SJCRH30 (cell line): ENCODE measurements at regions not wholly inside any gene's neighbourhood (a gene's known extent, or its start where the extent isn't known, plus 50 kb on each side); places are given as distances from the start of the nearest gene placed in this dataset.
A peak's percentile ranks its signal among the peaks of the same experiment; 100 is the strongest.

ENCODE experiments used
- DNase-seq, 2 experiments: peaks; one replicate each; pipeline ENCODE4 v3.0.0-alpha.2; 2015 to 2020
- H3K27ac ChIP-seq: fragments of 250-450 bp; sonication (Bioruptor Pico); 2 replicates; pipeline ENCODE4 v1.5.1; 2020; ENCODE audit warnings: mild to moderate bottlenecking, moderate library complexity
- H3K27me3 ChIP-seq: fragments of 250-450 bp; sonication (Bioruptor Pico); 2 replicates; pipeline ENCODE4 v1.5.1; 2020; ENCODE audit warnings: mild to moderate bottlenecking, moderate library complexity
- H3K36me3 ChIP-seq: fragments of 250-450 bp; sonication (Bioruptor Pico); 2 replicates; pipeline ENCODE4 v1.5.1; 2020; ENCODE audit warnings: mild to moderate bottlenecking, moderate library complexity
- H3K4me1 ChIP-seq: fragments of 250-450 bp; sonication (Bioruptor Pico); 2 replicates; pipeline ENCODE4 v1.5.1; 2020; ENCODE audit warnings: mild to moderate bottlenecking, moderate library complexity
- H3K4me3 ChIP-seq: fragments of 250-450 bp; sonication (Bioruptor Pico); 2 replicates; pipeline ENCODE4 v1.5.1; 2020; ENCODE audit warnings: mild to moderate bottlenecking, moderate library complexity
- H3K9me3 ChIP-seq: fragments of 250-450 bp; sonication (Bioruptor Pico); replicated peaks from 2 replicates; pipeline ENCODE4 v1.5.1; 2020; ENCODE audit warnings: mild to moderate bottlenecking, moderate library complexity

DNA sequence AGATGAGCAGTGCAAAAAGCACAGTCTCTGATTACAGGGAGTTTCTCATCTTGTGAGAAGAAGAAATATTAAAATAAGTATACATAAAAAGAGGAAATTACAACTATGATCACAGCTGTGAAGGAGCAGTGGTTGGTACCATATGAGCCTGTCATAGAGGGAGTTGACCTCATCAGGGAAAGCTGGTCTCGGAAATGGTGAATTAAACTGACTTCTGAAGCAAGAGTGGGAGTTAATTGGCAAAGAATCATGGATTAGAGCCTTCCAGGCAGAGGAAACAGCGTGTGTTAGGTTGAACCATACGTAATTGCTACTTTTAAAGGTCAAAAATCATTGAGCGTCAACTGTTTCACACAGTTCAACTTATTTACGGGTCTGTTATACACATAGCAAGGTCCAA is 539.1 kb downstream of the EDEM1 start:
- no peaks in the 10 kb centered on the region for H3K4me1 ChIP-seq
- H3K9me3 ChIP-seq: no peaks in the 10 kb centered on the region; the same call in 1 of the 2 replicates
- 0 out of 2 replicates have a peak, but pooled peaks cover 4% of the 10 kb centered on the region for H3K27me3 ChIP-seq
- no peak overlapping the region for H3K27ac ChIP-seq
- no peaks in the 10 kb centered on the region for H3K36me3 ChIP-seq
- DNase-seq: no peak
- no peak overlapping the region for H3K4me3 ChIP-seq

DNA sequence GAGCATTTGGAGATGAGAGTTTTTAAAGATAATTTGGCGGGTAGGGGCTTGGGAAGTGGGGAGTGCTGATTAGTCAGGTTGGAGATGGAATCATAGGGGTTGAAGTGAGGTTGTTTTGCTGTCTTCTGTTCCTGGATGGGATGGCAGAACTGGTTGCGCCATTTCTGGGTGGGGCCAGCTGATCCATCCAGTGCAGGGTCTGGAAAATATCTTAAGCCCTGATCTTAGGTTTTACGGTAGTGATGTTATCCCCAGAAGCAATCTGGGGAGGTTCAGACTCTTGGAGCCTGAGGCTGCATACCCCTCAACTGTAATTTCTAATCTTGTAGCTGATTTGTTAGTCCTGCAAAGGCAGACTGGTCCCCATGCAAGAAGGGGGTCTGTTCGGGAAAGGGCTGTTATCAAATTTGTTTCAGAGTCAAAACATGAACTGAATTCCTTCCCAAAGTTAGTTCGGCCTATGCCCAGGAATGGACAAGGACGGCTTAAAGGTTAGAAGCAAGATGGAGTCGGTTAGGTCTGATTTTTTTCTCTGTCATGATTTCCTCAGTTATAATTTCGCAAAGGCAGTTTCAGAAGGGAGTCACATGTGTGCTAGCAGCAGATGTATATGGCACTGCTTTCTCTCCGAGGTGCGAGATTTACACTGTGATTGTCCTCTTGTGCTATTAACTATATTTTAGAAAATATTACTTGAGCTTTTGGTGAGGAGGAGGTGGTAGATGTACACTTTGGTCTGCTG is 540.4 kb downstream of the EDEM1 start:
- DNase-seq: no peak
- Histone ChIP-seq H3K4me3 (no peak overlapping the region), H3K27me3 (0 out of 2 replicates have a peak, but pooled peaks cover 4% of the 10 kb centered on the region), H3K36me3 (no peaks in the 10 kb centered on the region), H3K27ac (no peak overlapping the region), H3K9me3 (no peaks in the 10 kb centered on the region; the same call in 1 of the 2 replicates), H3K4me1 (no peaks in the 10 kb centered on the region)

DNA sequence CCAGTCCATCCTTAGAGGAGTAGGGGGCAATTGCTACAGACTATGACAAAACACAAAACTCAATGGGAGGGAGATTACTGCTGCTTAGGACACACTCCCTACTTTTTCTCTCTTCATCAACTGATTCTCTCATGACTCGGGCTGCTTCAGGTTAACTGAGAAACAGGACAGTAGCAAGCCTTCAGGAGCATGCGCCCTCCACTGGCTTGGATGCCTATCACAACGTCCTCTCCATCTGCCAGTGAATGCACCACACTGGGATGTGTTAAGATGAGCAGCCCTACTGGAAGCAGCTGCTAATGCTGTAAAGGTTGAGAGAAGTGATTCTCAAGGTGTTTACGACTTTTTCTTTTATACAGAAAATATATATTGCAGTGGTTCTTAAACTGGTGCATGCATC is 542.3 kb downstream of the EDEM1 start:
- Histone ChIP-seq H3K27ac (no peak overlapping the region), H3K9me3 (no peaks in the 10 kb centered on the region; the same call in 1 of the 2 replicates), H3K36me3 (no peaks in the 10 kb centered on the region), H3K27me3 (0 out of 2 replicates have a peak, but pooled peaks cover 4% of the 10 kb centered on the region), H3K4me1 (no peaks in the 10 kb centered on the region), H3K4me3 (no peak overlapping the region)
- DNase-seq: peak in 1 of 2 experiments; percentile 4

DNA sequence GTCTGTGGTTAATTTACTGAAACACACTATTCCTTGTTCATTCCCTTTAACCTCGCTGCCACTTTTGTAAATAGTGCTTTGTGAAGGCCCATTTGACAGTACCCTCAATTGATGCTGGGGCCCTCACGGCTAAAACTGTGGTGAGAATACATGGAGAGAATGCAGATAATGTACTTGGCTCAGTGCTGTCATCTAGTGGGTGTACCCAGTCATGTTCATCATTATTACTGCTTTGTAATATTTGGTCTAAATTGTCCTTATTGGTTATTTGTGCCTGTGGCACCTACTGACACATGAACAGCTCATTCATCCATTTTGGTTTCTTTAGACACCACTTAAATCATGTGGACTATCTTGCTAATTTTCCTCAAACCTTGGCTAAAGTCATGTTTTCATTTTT is 543.6 kb downstream of the EDEM1 start:
- Histone ChIP-seq H3K27ac (no peak overlapping the region), H3K36me3 (no peaks in the 10 kb centered on the region), H3K9me3 (no peaks in the 10 kb centered on the region), H3K4me3 (no peak overlapping the region), H3K27me3 (0 out of 2 replicates have a peak, but pooled peaks cover 4% of the 10 kb centered on the region), H3K4me1 (no peaks in the 10 kb centered on the region)
- DNase-seq: peak in 1 of 2 experiments; percentile 40

DNA sequence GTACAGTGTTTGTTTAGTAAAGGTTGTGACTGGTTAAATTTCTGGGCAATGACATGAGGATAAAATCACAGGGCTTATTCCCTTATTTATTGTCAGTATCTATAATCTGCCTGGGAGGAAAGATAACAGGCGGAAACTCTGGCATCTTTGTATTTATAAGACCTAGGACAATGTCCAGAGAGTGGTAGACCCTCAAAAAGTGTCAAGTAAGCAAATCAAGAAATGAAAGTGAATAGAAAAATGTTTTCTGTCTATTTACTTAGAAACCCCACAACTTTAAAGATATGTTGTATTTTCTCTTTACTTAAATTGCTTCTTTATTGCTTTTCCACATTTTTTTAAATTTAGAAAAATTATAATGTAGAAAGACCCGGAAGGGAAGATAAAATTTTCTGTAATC is 544.6 kb downstream of the EDEM1 start:
- Histone ChIP-seq H3K36me3 (no peaks in the 10 kb centered on the region), H3K9me3 (no peaks in the 10 kb centered on the region), H3K27ac (no peak overlapping the region), H3K4me3 (no peak overlapping the region), H3K4me1 (no peaks in the 10 kb centered on the region), H3K27me3 (0 out of 2 replicates have a peak, but pooled peaks cover 2% of the 10 kb centered on the region)
- DNase-seq: no peak

DNA sequence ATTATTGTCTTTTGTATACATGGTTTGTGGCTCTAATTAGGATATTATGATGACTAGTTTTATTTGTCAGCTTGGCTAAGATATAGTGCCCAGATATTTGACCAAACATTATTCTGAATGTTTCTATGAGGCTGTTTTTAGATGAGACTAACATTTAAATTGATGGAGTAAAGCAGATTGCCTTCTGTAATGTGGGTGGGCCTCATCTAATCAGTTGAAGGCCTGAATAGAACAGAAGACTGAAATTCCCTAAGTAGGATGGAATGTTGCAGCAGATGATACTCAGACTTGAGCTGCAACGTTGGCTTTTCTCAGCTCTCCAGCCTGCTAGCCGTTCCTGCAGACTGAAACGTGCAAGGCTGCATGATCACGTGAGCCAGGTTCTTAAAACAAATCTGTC is 546.5 kb downstream of the EDEM1 start:
- no peaks in the 10 kb centered on the region for H3K9me3 ChIP-seq
- H3K27me3 ChIP-seq: no peaks in the 10 kb centered on the region
- H3K4me3 ChIP-seq: no peak overlapping the region
- H3K4me1 ChIP-seq: no peaks in the 10 kb centered on the region
- no peak overlapping the region for H3K27ac ChIP-seq
- no peak for DNase-seq
- H3K36me3 ChIP-seq: no peaks in the 10 kb centered on the region

DNA sequence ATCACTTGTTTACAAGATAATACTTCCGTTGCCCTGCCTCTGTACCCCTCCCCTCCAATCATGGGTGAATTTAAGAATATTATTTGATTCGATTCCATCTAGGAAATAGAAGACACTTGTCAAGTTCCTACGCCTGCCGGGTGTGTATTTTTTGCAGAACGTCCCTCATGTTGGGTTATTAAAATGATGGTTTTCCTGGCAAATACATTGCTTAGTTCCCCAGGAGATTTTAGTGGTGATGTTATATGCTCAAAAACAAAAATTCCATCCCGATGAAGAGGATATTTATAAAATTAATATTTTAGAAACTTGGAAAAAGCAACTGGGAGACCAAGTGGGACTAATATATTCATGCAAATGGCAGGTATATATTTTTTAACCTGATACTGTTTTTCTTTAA is 548.4 kb downstream of the EDEM1 start:
- no peak for DNase-seq
- H3K4me1 ChIP-seq: no peaks in the 10 kb centered on the region
- no peaks in the 10 kb centered on the region for H3K36me3 ChIP-seq
- no peaks in the 10 kb centered on the region for H3K9me3 ChIP-seq
- H3K4me3 ChIP-seq: no peak overlapping the region
- no peaks in the 10 kb centered on the region for H3K27me3 ChIP-seq
- H3K27ac ChIP-seq: no peak overlapping the region

DNA sequence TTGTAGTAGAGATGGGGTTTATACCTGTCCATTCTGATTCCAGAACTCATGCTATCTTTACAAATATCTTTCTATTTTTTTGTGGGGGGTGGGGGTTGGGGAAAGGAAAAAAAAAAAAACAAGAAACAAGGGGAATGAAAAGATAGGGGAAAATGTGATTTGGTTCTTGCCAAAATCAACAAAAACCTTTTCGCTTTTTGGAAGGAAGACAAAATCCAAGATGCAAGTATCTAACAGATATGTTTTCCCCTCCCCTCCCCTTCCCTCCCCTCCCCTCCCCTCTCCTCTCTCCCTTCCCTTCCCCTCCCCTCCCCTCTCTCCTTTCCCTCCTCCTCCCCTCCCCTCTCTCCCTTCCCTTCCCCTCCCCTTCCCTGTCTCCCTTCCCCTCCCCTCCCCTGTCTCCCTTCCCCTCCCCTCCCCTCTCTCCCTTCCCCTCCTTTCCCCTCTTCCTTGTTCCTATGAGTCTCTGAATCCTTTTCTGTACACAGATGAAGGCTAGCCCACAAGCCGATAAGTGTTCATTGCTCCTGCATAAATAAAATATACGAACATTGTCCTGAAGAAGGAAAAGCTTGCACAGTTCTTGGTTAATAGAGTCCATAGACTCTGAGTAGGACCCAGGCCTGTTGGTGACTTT is 551.9 kb downstream of the EDEM1 start:
- Histone ChIP-seq H3K4me3 (no peak overlapping the region), H3K9me3 (no peaks in the 10 kb centered on the region)
- no peak for DNase-seq

DNA sequence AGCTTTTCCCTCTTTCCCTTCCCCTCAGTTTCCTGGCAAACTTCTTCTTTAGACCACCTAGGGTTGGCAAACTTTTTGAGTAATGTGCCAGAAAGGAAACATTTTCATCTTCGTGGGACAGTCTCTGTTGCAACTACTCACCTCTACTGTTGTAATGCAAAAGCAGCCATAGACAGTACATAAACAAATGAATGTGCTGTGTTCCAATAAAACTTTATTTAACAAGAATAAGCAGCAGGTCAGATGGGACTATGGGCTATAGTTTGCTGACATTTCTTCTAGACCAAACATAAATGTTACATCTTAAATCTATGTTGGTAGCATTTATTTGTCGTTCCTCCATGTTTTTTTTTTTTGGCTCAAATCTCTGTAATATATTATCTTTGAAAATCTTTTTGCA is 552.4 kb downstream of the EDEM1 start:
- H3K9me3 ChIP-seq: no peaks in the 10 kb centered on the region
- DNase-seq: no peak

More for the DNA sequence above, 551.9 kb downstream of the EDEM1 start:
- no peaks in the 10 kb centered on the region for H3K27me3 ChIP-seq
- no peak overlapping the region for H3K27ac ChIP-seq
- no peaks in the 10 kb centered on the region for H3K4me1 ChIP-seq
- H3K36me3 ChIP-seq: no peaks in the 10 kb centered on the region

DNA sequence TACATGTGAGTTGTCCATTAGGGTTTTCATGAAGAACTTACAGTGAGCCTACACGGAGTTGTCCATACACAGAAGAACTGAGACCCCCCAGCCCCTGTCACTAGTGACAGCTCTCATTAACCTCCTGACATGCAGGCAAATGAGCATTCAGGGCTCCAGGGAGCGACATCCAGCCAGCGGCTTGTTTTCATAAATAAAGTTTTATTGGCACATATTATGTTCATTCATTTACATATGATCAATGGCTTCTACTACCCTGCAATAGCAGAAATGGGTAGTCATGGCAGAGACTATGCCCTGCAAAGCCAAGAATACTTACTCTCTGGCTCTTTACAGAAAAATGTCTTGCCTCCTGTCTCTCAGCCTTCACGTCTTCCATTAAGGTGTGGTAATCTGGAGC is 553.5 kb downstream of the EDEM1 start:
- Histone ChIP-seq H3K4me1 (no peaks in the 10 kb centered on the region), H3K9me3 (no peaks in the 10 kb centered on the region), H3K27me3 (no peaks in the 10 kb centered on the region), H3K27ac (no peak overlapping the region), H3K4me3 (no peak overlapping the region), H3K36me3 (no peaks in the 10 kb centered on the region)
- no peak for DNase-seq

More for the DNA sequence above, 552.4 kb downstream of the EDEM1 start:
- no peak overlapping the region for H3K27ac ChIP-seq
- H3K36me3 ChIP-seq: no peaks in the 10 kb centered on the region
- H3K27me3 ChIP-seq: no peaks in the 10 kb centered on the region
- H3K4me1 ChIP-seq: no peaks in the 10 kb centered on the region
- H3K4me3 ChIP-seq: no peak overlapping the region

DNA sequence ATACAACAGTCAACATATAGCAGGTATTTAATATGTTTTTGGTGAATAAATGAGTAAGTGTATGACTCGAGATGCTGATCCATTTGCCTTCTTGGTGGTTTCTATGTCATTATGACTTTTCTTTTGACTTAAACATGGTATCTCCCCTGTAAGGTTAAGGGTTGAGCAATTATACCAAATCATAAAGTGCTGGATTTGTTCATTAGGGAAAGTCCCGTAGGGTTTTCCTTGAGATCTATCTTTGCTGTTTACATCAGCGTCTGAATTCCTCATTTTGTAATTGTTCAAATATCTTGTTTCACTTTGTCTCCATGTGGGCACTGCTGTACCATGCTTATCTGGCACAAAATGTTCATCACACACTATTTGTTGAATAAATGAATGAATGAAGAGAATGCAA is 562.6 kb downstream of the EDEM1 start:
- no peak for DNase-seq
- no peaks in the 10 kb centered on the region for H3K27me3 ChIP-seq
- no peaks in the 10 kb centered on the region for H3K36me3 ChIP-seq
- no peak overlapping the region for H3K4me3 ChIP-seq
- H3K27ac ChIP-seq: no peak overlapping the region
- H3K9me3 ChIP-seq: no peaks in the 10 kb centered on the region
- peaks cover 9% of the 10 kb centered on the region; the same call in 1 of the 2 replicates for H3K4me1 ChIP-seq

DNA sequence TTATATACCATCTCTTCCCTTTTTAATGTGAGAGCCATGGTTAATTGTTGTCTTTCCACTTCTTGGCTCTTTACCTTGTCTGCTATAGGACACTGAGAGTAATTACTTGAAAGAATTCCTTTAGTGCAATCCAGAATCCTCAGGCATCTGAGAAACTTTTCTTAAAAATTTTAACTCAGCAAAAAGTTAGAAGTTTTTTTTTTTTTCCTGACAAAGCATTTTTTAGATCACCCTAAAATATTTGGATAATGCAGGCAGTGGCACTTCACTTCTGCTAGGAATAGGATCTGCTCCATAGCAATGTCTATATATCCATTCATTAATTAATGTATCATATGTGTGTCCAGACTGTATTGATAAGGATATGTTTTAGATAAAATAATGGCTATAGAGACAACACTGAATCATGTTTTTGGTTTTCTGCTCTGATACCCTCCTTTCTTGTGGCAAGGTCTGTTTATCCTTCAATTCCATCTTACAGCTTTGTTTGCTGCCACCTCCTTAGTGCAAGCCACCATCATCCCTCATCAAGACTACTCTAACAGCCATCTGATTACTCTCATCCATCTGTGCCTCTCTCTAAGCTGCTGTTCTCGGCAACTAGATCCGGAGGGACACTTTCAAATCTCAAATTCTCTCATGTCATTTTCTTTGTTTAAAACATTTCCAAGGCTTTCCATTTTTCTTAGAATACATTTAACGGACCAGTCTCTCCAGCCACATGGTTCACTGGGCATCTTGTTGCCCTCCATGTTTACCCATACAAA is 563.5 kb downstream of the EDEM1 start:
- Histone ChIP-seq H3K9me3 (no peaks in the 10 kb centered on the region), H3K4me1 (peaks cover 10% of the 10 kb centered on the region; the same call in 1 of the 2 replicates), H3K36me3 (no peaks in the 10 kb centered on the region), H3K27me3 (no peaks in the 10 kb centered on the region), H3K27ac (no peak overlapping the region), H3K4me3 (no peak overlapping the region)
- DNase-seq: no peak

DNA sequence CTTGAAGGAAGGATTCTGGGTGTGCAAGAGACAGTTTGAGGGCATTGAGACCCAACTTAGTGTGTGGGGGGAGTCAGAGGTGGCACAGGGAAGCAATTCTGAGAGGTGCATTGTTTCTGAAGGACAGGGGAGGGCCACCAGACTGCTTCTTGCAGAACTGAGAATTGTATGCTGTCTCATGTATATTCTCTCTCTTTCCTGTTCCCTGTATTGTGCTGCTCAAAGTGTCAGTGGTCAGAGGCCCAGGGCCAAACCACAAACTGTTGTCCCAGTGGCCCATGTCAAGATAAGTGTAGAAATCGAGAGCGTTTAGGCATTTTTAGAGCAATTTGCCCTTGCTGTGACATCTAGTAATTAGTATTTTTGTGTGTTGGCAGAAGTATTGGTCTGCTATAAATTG is 567.1 kb downstream of the EDEM1 start:
- Histone ChIP-seq H3K4me1 (peaks cover 10% of the 10 kb centered on the region; the same call in 1 of the 2 replicates), H3K4me3 (no peak overlapping the region), H3K36me3 (no peaks in the 10 kb centered on the region), H3K27me3 (no peaks in the 10 kb centered on the region), H3K27ac (no peak overlapping the region), H3K9me3 (no peaks in the 10 kb centered on the region)
- peak; percentile 25 to 45 for DNase-seq

DNA sequence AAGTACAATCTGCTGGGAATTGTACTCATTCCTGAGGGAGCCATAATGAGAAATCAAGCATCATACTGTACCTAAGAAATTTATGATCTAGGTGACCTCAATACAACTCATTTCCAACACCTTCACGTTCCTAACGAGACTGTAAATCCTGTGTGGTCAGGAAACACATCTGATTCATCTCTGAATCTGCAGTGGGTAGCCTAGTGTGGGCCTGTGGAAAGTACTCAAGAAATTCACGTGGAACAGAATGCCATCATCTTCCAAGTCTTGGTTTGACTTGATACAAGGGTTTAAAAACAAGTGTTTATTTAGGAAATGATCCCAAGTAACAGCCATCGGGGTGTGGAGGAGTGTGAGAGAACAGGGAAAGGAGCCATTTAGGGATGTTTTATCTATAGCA is 568.9 kb downstream of the EDEM1 start:
- Histone ChIP-seq H3K27me3 (no peaks in the 10 kb centered on the region), H3K4me1 (peaks cover 10% of the 10 kb centered on the region; the same call in 1 of the 2 replicates), H3K9me3 (no peaks in the 10 kb centered on the region), H3K27ac (no peak overlapping the region), H3K4me3 (no peak overlapping the region), H3K36me3 (no peaks in the 10 kb centered on the region)
- no peak for DNase-seq
